GM12892 (cell line): ENCODE measurements at regions not wholly inside any gene's neighbourhood (a gene's known extent, or its start where the extent isn't known, plus 50 kb on each side); places are given as distances from the start of the nearest gene placed in this dataset.

Experiments used
- DNase-seq: peaks from one replicate; pipeline ENCODE4 v3.0.0; 2011; ENCODE audit not compliant: insufficient read length
- FAIRE-seq: peaks from 2 replicates; lab custom pipeline; 2011; peaks lifted over from hg19 to GRCh38; lab: Jason Lieb, UNC
- POLR2A ChIP-seq: IDR thresholded peaks from 2 replicates; pipeline ENCODE4 v1.6.1; 2011; ENCODE audit warnings: low read depth, low read length, control low read depth
- POLR2AphosphoS5 ChIP-seq: IDR thresholded peaks from 2 replicates; pipeline ENCODE4 v1.6.1; 2011; ENCODE audit warnings: low read depth, low read length, control low read depth
- TAF1 ChIP-seq: IDR thresholded peaks from 2 replicates; pipeline ENCODE4 v1.6.1; 2011; ENCODE audit warnings: low read depth, mild to moderate bottlenecking, control low read depth, low read length, borderline replicate concordance

GRCh38 chr20:40843251-40843650, 154.2 kb upstream of the MAFB start:
- FAIRE-seq (no peak), DNase-seq (no peak)
- TF ChIP-seq TAF1 (no peak), POLR2AphosphoS5 (no peak), POLR2A (no peak)

DNA sequence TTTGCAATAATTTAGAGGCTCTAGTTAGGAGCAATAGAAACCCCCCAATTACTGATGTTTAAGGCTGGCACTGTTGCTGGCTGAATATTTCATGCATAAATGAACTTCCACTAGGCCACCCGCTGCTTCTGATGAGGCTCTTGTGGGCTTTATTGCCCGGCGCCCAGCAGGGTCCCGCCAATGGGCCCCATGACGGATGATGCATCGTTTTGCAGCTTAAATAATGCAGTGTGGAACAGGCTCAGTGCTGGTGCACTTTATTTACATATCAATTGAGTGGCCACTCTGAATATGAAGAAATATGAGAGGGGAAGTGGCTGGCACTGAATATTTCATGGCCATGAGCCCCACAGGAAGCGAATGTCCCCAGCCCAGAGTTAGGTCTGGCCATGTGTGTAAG, 155.3 kb upstream of the MAFB start:
- FAIRE-seq (no peak), DNase-seq (no peak)
- TF ChIP-seq POLR2A (no peak), POLR2AphosphoS5 (no peak), TAF1 (no peak)

DNA sequence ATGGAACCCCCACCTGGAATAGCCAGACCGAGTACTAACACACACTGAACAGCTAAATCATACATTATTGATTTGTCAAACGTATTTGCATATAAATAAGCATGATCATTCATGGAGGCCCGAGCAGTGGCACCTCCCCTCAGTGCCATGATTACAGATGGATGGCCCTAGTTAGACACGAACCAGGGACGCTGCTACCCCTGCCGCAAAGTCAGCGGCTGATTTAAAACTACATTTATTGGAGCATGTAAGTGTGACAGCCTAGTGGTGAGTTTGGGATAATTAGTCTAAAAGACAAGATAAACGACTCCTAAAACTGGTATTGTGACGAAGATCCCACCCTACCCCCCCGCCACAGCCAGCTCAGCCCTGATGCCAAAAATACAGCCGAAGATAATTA, 159.1 kb upstream of the MAFB start:
- FAIRE-seq (no peak), DNase-seq (no peak)
- TF ChIP-seq TAF1 (no peak), POLR2A (no peak), POLR2AphosphoS5 (no peak)

DNA sequence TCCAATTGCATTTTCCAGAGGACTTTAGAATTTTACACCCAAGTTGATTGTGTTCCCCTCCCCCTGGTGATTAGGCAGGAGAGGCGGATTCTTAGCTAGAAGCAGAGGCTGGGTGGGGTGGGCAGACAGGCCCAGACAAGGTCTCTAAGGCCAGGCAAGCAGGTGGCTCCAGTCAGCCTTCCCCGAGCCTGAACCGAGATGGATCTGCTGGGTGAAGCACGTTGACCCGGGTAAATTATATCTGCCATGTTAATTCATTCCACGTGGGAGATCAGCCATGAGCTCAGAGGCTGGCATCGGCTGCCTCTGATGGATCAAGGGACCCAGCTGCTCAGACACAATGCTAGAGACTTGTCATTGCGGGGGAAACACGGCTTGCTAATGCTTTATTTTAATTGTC, 159.5 kb upstream of the MAFB start:
- FAIRE-seq (no peak), DNase-seq (no peak)
- TF ChIP-seq POLR2AphosphoS5 (no peak), TAF1 (no peak), POLR2A (no peak)

DNA sequence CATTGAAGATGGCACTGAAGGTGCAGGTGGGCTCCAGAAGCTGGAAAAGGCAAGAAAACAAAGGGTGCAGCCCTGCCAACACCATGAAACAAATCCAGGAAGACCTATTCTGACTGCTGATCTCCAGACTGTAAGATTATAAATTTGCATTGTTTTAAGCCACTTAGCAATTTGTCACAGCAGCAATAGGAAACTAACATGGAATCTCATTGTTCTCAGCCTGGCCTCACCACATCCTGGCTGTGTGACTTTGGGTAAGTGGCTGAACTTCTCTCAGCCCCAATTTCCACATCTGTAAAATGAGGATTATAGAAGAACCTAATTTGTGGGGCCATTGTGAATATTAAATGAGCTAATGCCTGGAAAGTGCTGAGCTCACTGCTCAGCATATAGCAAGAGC, 160.4 kb upstream of the MAFB start:
- no peak for FAIRE-seq
- no peak for DNase-seq
- TF ChIP-seq POLR2AphosphoS5 (no peak), POLR2A (no peak), TAF1 (no peak)

DNA sequence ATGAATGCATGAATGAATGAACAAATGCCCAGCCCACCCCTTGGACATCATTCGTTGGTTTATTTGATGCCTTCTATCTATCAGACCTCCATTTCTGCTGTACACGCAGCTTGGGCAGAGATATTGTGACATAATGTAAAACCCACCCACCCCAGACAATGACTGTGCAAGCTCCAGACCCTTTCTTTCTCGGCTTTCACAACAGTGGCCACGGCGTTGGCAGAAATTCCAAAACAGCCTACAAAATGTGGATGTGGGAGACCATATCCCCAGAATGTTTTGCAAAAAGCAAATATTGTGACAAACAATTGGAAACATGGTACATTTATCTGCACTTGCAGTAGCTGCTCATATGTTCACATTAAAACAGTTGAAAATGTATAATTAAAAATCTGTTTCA, 162.0 kb upstream of the MAFB start:
- no peak for TF ChIP-seq TAF1
- no peak for TF ChIP-seq POLR2A
- TF ChIP-seq POLR2AphosphoS5 = no peak
- FAIRE-seq (no peak), DNase-seq (no peak)

- FAIRE-seq = no peak
- TF ChIP-seq POLR2A (no peak), POLR2AphosphoS5 (no peak), TAF1 (no peak)
- DNase-seq = no peak
Observed at GRCh38 chr20:40855269-40855668, 166.2 kb upstream of the MAFB start.

- FAIRE-seq (no peak), DNase-seq (no peak)
- TF ChIP-seq POLR2AphosphoS5 (no peak), POLR2A (no peak), TAF1 (no peak)
Observed at GRCh38 chr20:40856653-40857052, 167.6 kb upstream of the MAFB start.

GRCh38 chr20:40860487-40860902, 168.1 kb upstream of the TOP1 start:
- DNase-seq (no peak), FAIRE-seq (no peak)

GRCh38 chr20:40861427-40862008, 167.1 kb upstream of the TOP1 start:
- no peak for DNase-seq
- no peak for FAIRE-seq
- TF ChIP-seq POLR2AphosphoS5 (no peak), TAF1 (no peak), POLR2A (no peak)

More at GRCh38 chr20:40860487-40860902, 168.1 kb upstream of the TOP1 start:
- TF ChIP-seq POLR2A = no peak
- TF ChIP-seq TAF1 = no peak
- TF ChIP-seq POLR2AphosphoS5 = no peak

- TF ChIP-seq TAF1 = no peak
- TF ChIP-seq POLR2A = no peak
- TF ChIP-seq POLR2AphosphoS5 = no peak
- FAIRE-seq (no peak), DNase-seq (no peak)
Observed at GRCh38 chr20:40863355-40863919, 165.2 kb upstream of the TOP1 start.

DNA sequence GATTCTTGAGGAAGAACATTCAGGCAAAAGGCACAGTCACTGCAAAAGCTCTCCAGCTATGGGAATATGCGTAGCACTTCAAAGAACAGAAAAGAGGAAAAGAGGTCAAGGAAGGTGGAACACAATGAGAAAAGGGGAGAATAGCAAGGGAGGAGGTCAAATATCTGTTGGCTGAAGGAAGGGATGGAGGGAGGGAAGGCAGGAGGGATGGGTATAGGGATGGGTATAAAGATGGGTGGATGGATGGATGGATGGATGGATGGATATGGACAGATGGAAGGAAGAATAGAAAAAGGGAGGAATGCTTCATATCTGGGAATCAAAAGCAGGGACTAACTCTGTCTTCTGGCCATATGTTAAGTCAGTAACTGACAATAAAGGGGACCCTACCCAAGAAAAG, 164.2 kb upstream of the TOP1 start:
- DNase-seq (no peak), FAIRE-seq (no peak)
- TF ChIP-seq POLR2A = no peak
- TF ChIP-seq POLR2AphosphoS5 = no peak
- no peak for TF ChIP-seq TAF1

DNA sequence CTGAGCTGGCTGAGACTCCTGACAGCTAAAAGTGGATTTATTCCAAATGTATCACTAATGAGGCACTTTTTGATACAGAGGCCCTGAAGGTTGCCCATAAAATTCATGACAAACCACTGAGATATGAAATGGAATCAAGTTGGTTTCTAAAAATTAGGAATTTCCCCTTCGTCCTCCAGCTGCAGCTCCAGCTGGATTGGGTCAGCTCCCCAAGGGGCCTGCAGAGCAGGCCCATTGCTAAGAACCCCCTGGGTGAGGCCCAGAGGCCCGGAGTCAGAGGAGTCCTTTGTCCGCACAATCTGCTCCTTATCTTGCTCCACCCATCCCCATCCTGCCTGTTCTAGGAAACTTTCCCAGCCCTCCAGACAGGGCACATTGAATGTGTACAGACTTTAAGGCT, 163.5 kb upstream of the TOP1 start:
- FAIRE-seq (no peak), DNase-seq (no peak)
- TF ChIP-seq POLR2AphosphoS5 (no peak), POLR2A (no peak), TAF1 (no peak)
